Smooth muscle cell (in vitro differentiated cells): ENCODE measurements at regions not wholly inside any gene's neighbourhood (a gene's known extent, or its start where the extent isn't known, plus 50 kb on each side); places are given as distances from the start of the nearest gene placed in this dataset.

ENCODE experiments used
- DNase-seq: peaks from one replicate; lab custom pipeline; 2025; ENCODE audit not compliant: unreplicated experiment; lab: John Stamatoyannopoulos, UW
- H2AFZ ChIP-seq: fragments of 200-600 bp; sonication (generic); 2 replicates; pipeline ENCODE4 v1.6.0; 2016; ENCODE audit warnings: antibody characterized with exemption, low read depth, mild to moderate bottlenecking
- H3F3A ChIP-seq: fragments of 200-600 bp; sonication (generic); 2 replicates; pipeline ENCODE4 v1.6.0; 2017; ENCODE audit warnings: antibody characterized with exemption, low read depth
- H3K27ac ChIP-seq: fragments of 200-600 bp; sonication (generic); 2 replicates; pipeline ENCODE4 v1.5.1; 2016; ENCODE audit warnings: low read depth, mild to moderate bottlenecking
- H3K27me3 ChIP-seq: fragments of 200-600 bp; sonication (generic); 2 replicates; pipeline ENCODE4 v1.6.1; 2016; ENCODE audit warnings: low read depth, mild to moderate bottlenecking
- H3K36me3 ChIP-seq: fragments of 200-600 bp; sonication (generic); 2 replicates; pipeline ENCODE4 v1.5.1; 2016; ENCODE audit warnings: low read depth
- H3K4me1 ChIP-seq: fragments of 200-600 bp; sonication (generic); 2 replicates; pipeline ENCODE4 v1.5.1; 2016; ENCODE audit warnings: low read depth
- H3K4me2 ChIP-seq: fragments of 200-600 bp; sonication (generic); 2 replicates; pipeline ENCODE4 v1.6.0; 2016; ENCODE audit warnings: mild to moderate bottlenecking
- H3K4me3 ChIP-seq: fragments of 200-600 bp; sonication (generic); 2 replicates; pipeline ENCODE4 v1.5.1; 2016; ENCODE audit warnings: mild to moderate bottlenecking
- H3K79me2 ChIP-seq: fragments of 200-600 bp; sonication (generic); 2 replicates; pipeline ENCODE4 v1.6.0; 2016; ENCODE audit warnings: low read depth, mild to moderate bottlenecking
- H3K9ac ChIP-seq: fragments of 200-600 bp; sonication (generic); 2 replicates; pipeline ENCODE4 v1.6.0; 2016; ENCODE audit warnings: low read depth
- H3K9me3 ChIP-seq: fragments of 200-600 bp; sonication (generic); replicated peaks from 2 replicates; pipeline ENCODE4 v1.5.1; 2016; ENCODE audit warnings: low read depth
- H4K20me1 ChIP-seq: fragments of 200-600 bp; sonication (generic); 2 replicates; pipeline ENCODE4 v1.6.0; 2016; ENCODE audit warnings: low read depth
- WGBS: methylation state at CpG from one replicate; pipeline ENCODE4 v1.1.7; 2016; ENCODE audit warnings: low lambda C conversion rate; 5-methylcytosine and 5-hydroxymethylcytosine counted together
- TF ChIP-seq, protein P1 (sequence below): fragments of 200-600 bp; sonication (generic); IDR thresholded peaks from 2 replicates; pipeline ENCODE4 v1.5.1; 2017; ENCODE audit warnings: borderline replicate concordance, mild to moderate bottlenecking, antibody characterized with exemption; ENCODE audit not compliant: insufficient read depth, poor library complexity, severe bottlenecking

DNA sequence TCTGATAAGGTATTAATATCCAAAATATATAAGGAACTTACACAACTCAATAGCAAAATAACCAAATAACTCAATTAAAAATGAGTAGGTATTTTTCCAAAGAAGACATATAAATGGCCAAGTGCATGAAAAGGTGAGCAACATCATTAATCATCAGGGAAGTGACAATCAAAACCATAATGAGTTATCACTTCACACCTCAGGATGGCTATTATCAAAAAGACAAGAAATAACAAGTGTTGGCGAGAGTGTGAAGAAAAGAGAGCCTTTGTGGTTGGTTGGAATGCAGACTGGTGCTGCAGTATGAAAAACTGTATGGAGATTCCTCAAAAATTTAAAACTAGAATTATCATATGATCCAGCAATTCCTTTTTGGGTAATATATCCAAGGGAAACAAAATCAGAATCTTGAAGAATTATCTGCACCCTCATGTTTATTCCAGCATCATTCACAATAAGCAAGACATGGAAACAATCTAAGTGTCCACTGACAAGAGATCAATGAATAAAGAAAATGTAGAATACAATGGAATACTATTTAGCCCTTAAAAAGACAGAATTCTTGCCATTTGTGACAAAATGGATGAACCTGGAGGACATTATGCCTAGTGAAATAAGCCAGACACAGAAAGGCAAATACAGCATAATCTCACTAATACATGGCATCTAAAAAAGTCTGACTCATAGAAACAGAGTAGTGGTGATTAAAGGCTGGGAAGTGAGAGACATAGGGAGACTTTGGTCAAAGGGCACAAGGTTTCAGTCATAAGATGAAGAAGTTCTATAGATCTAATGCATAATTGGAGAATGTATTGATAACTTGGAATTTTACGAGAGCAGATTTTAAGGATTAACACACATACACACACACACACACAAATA lies 175.6 kb downstream of the FOXA2 start:
- peaks cover 33% of the 10 kb centered on the region for H3K27me3 ChIP-seq
- no peaks in the 10 kb centered on the region for H3K79me2 ChIP-seq

DNA sequence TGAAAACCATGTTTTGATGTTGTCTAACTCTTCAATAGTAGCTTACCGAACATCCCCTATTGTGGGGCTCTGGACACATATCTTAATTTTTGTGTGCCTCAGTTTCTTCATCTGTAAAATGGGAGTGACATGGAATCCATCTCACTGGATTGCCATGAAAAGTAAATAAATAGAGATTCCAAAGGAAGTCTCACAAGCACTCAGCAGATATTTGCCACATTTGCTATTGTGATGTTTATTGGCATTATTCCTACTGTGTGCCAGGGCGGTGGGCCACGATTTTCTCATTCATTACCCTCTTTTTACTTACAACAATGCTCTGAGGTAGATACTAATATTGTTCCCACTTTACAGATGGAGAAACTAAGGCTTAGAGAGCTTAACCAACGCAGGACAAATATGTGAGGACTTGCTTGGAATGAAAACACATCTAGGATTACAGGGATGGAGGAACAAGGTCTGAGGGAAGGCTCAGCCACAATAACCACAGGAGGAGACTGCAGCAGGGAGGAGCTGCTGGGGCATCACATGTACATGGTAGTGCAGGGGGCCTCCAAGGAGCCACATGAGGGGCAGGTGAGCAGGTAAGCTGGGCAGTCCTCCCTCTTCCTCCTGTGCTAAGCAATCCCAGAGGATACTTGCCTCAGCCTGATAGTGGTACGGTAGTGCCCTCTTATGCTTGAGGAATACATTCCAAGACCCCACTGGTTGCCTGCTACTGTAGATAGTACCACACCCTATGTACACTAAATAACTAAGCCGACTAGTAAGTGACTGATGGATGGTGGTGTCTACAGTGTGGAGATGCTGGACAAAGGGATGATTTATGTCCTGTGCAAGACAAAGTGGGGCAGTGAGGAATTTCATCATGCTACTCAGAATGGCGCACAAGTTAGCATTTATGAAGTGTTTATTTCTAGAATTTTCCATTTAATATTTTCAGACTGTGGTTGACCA lies 176.9 kb downstream of the FOXA2 start:
- Histone ChIP-seq H3K4me1 (peaks cover 15% of the 10 kb centered on the region), H3K36me3 (no peaks in the 10 kb centered on the region), H3K27ac (no peak overlapping the region), H3K4me2 (no peak overlapping the region), H3K9ac (no peak overlapping the region), H3K9me3 (no peaks in the 10 kb centered on the region), H3K27me3 (peaks cover 46% of the 10 kb centered on the region), H3F3A (no peaks in the 10 kb centered on the region), H3K4me3 (no peak overlapping the region), H3K79me2 (no peaks in the 10 kb centered on the region), H4K20me1 (no peaks in the 10 kb centered on the region), H2AFZ (no peak overlapping the region)
- WGBS: 91% methylated on average over 7 of the region's 7 CpGs
- TF ChIP-seq, protein P1, sequence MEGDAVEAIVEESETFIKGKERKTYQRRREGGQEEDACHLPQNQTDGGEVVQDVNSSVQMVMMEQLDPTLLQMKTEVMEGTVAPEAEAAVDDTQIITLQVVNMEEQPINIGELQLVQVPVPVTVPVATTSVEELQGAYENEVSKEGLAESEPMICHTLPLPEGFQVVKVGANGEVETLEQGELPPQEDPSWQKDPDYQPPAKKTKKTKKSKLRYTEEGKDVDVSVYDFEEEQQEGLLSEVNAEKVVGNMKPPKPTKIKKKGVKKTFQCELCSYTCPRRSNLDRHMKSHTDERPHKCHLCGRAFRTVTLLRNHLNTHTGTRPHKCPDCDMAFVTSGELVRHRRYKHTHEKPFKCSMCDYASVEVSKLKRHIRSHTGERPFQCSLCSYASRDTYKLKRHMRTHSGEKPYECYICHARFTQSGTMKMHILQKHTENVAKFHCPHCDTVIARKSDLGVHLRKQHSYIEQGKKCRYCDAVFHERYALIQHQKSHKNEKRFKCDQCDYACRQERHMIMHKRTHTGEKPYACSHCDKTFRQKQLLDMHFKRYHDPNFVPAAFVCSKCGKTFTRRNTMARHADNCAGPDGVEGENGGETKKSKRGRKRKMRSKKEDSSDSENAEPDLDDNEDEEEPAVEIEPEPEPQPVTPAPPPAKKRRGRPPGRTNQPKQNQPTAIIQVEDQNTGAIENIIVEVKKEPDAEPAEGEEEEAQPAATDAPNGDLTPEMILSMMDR: no peak
- DNase-seq: no peak

More for the DNA sequence above, 175.6 kb downstream of the FOXA2 start:
- TF ChIP-seq, protein P1: no peak
- Histone ChIP-seq H2AFZ (no peak overlapping the region), H3K4me2 (no peak overlapping the region), H4K20me1 (no peaks in the 10 kb centered on the region), H3K27ac (no peak overlapping the region), H3K4me3 (no peak overlapping the region), H3K4me1 (peaks cover 5% of the 10 kb centered on the region), H3K9me3 (no peaks in the 10 kb centered on the region), H3F3A (no peaks in the 10 kb centered on the region), H3K36me3 (no peaks in the 10 kb centered on the region), H3K9ac (no peak overlapping the region)
- no peak for DNase-seq
- WGBS: 78% methylated on average over 2 of the region's 2 CpGs

DNA sequence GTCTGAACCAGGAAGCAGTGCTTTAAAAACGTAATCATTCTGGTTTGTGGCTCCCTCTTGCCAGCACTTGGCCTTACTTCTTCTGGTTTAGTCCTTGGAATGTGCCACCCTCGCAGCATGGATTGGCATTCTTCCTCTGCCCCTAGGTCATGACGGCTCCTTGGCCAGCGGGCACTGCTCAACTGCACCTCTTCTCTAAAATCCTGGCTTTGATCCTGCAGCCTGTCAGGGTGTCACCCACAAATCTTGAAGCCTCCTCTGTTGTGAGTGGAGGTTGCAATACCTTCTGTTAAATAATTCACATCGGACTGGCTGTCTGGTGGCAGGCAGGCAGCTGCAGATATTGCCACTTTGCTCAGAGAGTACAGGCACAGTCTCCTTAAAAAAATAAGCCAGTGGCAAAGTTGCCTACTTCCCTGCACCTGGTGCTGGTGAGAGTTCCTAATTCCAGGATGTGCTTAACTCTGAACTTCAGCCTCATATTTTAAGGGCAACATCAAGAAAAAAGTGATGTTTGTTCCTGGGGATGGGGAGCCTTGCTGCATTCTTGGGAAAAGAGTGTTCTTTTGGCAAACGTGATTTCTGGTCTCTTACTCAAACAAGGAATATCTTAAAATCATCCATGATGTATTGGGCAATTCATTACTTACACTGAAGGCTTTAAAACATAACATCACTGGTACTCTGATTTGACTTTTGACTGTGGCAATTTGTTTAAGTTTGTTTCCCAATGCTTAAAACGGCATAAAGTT lies 179.8 kb downstream of the FOXA2 start:
- no peaks in the 10 kb centered on the region for H3K9me3 ChIP-seq
- H3K4me1 ChIP-seq: peaks cover 15% of the 10 kb centered on the region
- H3K4me2 ChIP-seq: peak overlapping the region; percentile 74
- no peaks in the 10 kb centered on the region for H3K36me3 ChIP-seq
- peaks cover 74% of the 10 kb centered on the region for H3K27me3 ChIP-seq
- no peaks in the 10 kb centered on the region for H4K20me1 ChIP-seq
- H3K9ac ChIP-seq: no peak overlapping the region
- no peaks in the 10 kb centered on the region for H3K79me2 ChIP-seq
- WGBS: 70% methylated on average over 7 of the region's 7 CpGs
- peak overlapping the region; percentile 37 for H3K4me3 ChIP-seq
- TF ChIP-seq, protein P1: no peak
- no peaks in the 10 kb centered on the region for H3F3A ChIP-seq
- DNase-seq: no peak
- no peak overlapping the region for H2AFZ ChIP-seq
- no peak overlapping the region for H3K27ac ChIP-seq
